OCI-LY7 (cell line): ENCODE measurements at regions not wholly inside any gene's neighbourhood (a gene's known extent, or its start where the extent isn't known, plus 50 kb on each side); places are given as distances from the start of the nearest gene placed in this dataset.

Experiments
- CTCF ChIP-seq: fragments of 200-600 bp; sonication (generic); conservative IDR thresholded peaks from 2 replicates; pipeline ENCODE4 v1.5.1; 2014; ENCODE audit warnings: mild to moderate bottlenecking, antibody characterized with exemption, low read length, moderate library complexity, mixed read lengths
- EZH2phosphoT487 ChIP-seq: fragments of 200-600 bp; sonication (generic); IDR thresholded peaks from 2 replicates; pipeline ENCODE4 v1.6.1; 2018; ENCODE audit warnings: low read depth, borderline replicate concordance, mild to moderate bottlenecking, mixed run types, antibody characterized with exemption, low read length, moderate library complexity, mixed read lengths

GRCh38 chr1:229023651-229024300 is 247.1 kb upstream of the RAB4A start:
- TF ChIP-seq CTCF (no peak), EZH2phosphoT487 (no peak)
